Activated naive CD4-positive, alpha-beta T cell (primary cell): ENCODE measurements at regions not wholly inside any gene's neighbourhood (a gene's known extent, or its start where the extent isn't known, plus 50 kb on each side); places are given as distances from the start of the nearest gene placed in this dataset.

Experiments
- DNase-seq, 4 experiments: peaks; one replicate each; lab custom pipeline; 2025; lab: John Stamatoyannopoulos, UW

- no peak for DNase-seq
Observed at GRCh38 chr9:7984203-7984602, 184.6 kb upstream of the DMAC1 start.

- DNase-seq, result no peak
Observed at GRCh38 chr9:7983490-7983889, 183.9 kb upstream of the DMAC1 start.

- DNase-seq, result no peak
Observed at GRCh38 chr9:7982907-7983306, 183.3 kb upstream of the DMAC1 start.

- DNase-seq, result no peak
Observed at GRCh38 chr9:7980691-7981289, 181.2 kb upstream of the DMAC1 start.

GRCh38 chr9:7980041-7980440, 180.5 kb upstream of the DMAC1 start:
- DNase-seq, result no peak

- DNase-seq, result no peak
Observed at GRCh38 chr9:7979611-7980010, 180.0 kb upstream of the DMAC1 start.

- no peak for DNase-seq
Observed at GRCh38 chr9:7977586-7977985, 178.0 kb upstream of the DMAC1 start.

GRCh38 chr9:7976856-7977255, 177.3 kb upstream of the DMAC1 start:
- DNase-seq, result no peak

GRCh38 chr9:7976167-7976755, 176.7 kb upstream of the DMAC1 start:
- peak in 1 of 4 experiments; percentile 16 for DNase-seq

- DNase-seq, result no peak
Observed at GRCh38 chr9:7975336-7975735, 175.8 kb upstream of the DMAC1 start.

GRCh38 chr9:7974335-7974960, 174.9 kb upstream of the DMAC1 start:
- no peak for DNase-seq

- no peak for DNase-seq
Observed at GRCh38 chr9:7973123-7973522, 173.5 kb upstream of the DMAC1 start.

GRCh38 chr9:7970681-7971330, 171.2 kb upstream of the DMAC1 start:
- no peak for DNase-seq

- no peak for DNase-seq
Observed at GRCh38 chr9:7968687-7969086, 169.1 kb upstream of the DMAC1 start.

- no peak for DNase-seq
Observed at GRCh38 chr9:7967851-7968250, 168.3 kb upstream of the DMAC1 start.

GRCh38 chr9:7967093-7967827, 167.7 kb upstream of the DMAC1 start:
- DNase-seq, result no peak

- no peak for DNase-seq
Observed at GRCh38 chr9:7965063-7965462, 165.5 kb upstream of the DMAC1 start.

- DNase-seq, result no peak
Observed at GRCh38 chr9:7963026-7963425, 163.4 kb upstream of the DMAC1 start.

GRCh38 chr9:7961076-7961475, 161.5 kb upstream of the DMAC1 start:
- no peak for DNase-seq

- no peak for DNase-seq
Observed at GRCh38 chr9:7960320-7961050, 160.9 kb upstream of the DMAC1 start.

- no peak for DNase-seq
Observed at GRCh38 chr9:7957803-7958202, 158.2 kb upstream of the DMAC1 start.

GRCh38 chr9:7947577-7947976, 148.0 kb upstream of the DMAC1 start:
- no peak for DNase-seq
